Body of pancreas (tissue), 4 donors: ENCODE measurements at regions not wholly inside any gene's neighbourhood (a gene's known extent, or its start where the extent isn't known, plus 50 kb on each side); places are given as distances from the start of the nearest gene placed in this dataset.

Experiments
- ATAC-seq: fragments of 150-250 bp; one replicate; pipeline ENCODE4 v1.9.1; 2016
- DNase-seq, 4 donors: peaks; one replicate each; pipeline ENCODE4 v3.0.0-alpha.2; 2019
- H3K27ac ChIP-seq, 4 donors: fragments of 200-600 bp; sonication (generic); 1 replicate in 3 of 4; 2 replicates in 1 of 4; pipeline versions ENCODE4 v1.5.1 to v1.6.1; 2016 to 2019; ENCODE audit warnings: mild to moderate bottlenecking in 1 of 4, mixed read lengths in 1 of 4, moderate library complexity in 1 of 4
- H3K27me3 ChIP-seq, 2 donors: fragments of 200-600 bp; sonication (generic); one replicate each; pipeline ENCODE4 v1.6.0; 2016; ENCODE audit warnings: mild to moderate bottlenecking in 1 of 2
- H3K36me3 ChIP-seq, 2 donors: fragments of 200-600 bp; sonication (generic); replicated peaks in 1 of 2; 2 replicates each; pipeline ENCODE4 v1.5.1; 2016; ENCODE audit warnings: low read depth in 2 of 2; ENCODE audit not compliant: insufficient read depth in 1 of 2
- H3K4me1 ChIP-seq: fragments of 200-600 bp; sonication (generic); one replicate; pipeline ENCODE4 v1.6.0; 2016
- H3K4me3 ChIP-seq, 2 donors: fragments of 200-600 bp; sonication (generic); 1 replicate in 1 of 2; 2 replicates in 1 of 2; pipeline ENCODE4 v1.5.1; 2016 to 2019
- H3K9me3 ChIP-seq, 3 donors: fragments of 200-600 bp; sonication (generic); 1 replicate in 2 of 3; 2 replicates in 1 of 3; pipeline ENCODE4 v1.5.1; 2016
- POLR2A ChIP-seq, 3 donors: fragments of 450-650 bp; IDR thresholded peaks; one replicate each; pipeline ENCODE4 v1.6.1; 2016; ENCODE audit warnings: antibody characterized with exemption in 3 of 3, mild to moderate bottlenecking in 2 of 3
- WGBS, 2 donors: methylation state at CpG; one replicate each; pipeline ENCODE4 v1.1.5; 2017; 5-methylcytosine and 5-hydroxymethylcytosine counted together
- intact Hi-C: fragments of 100-400 bp; cut with DNase I; formaldehyde crosslinking; loops from one replicate; pipeline ENCODE4 v1.15.1; 2023
- TF ChIP-seq, protein P1 (sequence below), 7 experiments: fragments of 450-650 bp in 4 of 7; fragments of 200-600 bp in 3 of 7; sonication (generic) in 3 of 7; IDR thresholded peaks; one replicate each; pipeline ENCODE4 v1.5.1; 2016 to 2019; ENCODE audit warnings: antibody characterized with exemption in 7 of 7

GRCh38 chr10:42973870-42974692 is 102.8 kb upstream of the RET start:
- no peak overlapping the region for H3K27ac ChIP-seq
- H3K9me3 ChIP-seq: no peaks in the 10 kb centered on the region
- H3K36me3 ChIP-seq: no peaks in the 10 kb centered on the region
- no peaks in the 10 kb centered on the region for H3K4me1 ChIP-seq
- 77 to 83% methylated on average over 8 to 9 of the region's 9 CpGs for WGBS, 2 donors
- TF ChIP-seq, protein P1, sequence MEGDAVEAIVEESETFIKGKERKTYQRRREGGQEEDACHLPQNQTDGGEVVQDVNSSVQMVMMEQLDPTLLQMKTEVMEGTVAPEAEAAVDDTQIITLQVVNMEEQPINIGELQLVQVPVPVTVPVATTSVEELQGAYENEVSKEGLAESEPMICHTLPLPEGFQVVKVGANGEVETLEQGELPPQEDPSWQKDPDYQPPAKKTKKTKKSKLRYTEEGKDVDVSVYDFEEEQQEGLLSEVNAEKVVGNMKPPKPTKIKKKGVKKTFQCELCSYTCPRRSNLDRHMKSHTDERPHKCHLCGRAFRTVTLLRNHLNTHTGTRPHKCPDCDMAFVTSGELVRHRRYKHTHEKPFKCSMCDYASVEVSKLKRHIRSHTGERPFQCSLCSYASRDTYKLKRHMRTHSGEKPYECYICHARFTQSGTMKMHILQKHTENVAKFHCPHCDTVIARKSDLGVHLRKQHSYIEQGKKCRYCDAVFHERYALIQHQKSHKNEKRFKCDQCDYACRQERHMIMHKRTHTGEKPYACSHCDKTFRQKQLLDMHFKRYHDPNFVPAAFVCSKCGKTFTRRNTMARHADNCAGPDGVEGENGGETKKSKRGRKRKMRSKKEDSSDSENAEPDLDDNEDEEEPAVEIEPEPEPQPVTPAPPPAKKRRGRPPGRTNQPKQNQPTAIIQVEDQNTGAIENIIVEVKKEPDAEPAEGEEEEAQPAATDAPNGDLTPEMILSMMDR (IDR thresholded peaks at IDR 0.05): no peak
- no peak for TF ChIP-seq POLR2A (IDR thresholded peaks at IDR 0.05)
- H3K27me3 ChIP-seq: no peaks in the 10 kb centered on the region
- peak in 3 of 4 donors; percentile 1 to 5 (median 3) for DNase-seq
- H3K4me3 ChIP-seq: no peak overlapping the region
- intact Hi-C loops: no loop called here
- no peak for ATAC-seq

GRCh38 chr10:42974693-42975002 is 102.2 kb upstream of the RET start:
- ATAC-seq (no peak), DNase-seq (peak in 2 of 4 donors; percentile 3 to 6)
- no peaks in the 10 kb centered on the region for H3K4me1 ChIP-seq
- H3K9me3 ChIP-seq: no peaks in the 10 kb centered on the region
- H3K27ac ChIP-seq: no peak overlapping the region
- no peaks in the 10 kb centered on the region for H3K36me3 ChIP-seq
- intact Hi-C loops: no loop called here
- H3K4me3 ChIP-seq: no peak overlapping the region
- no peak for TF ChIP-seq POLR2A (IDR thresholded peaks at IDR 0.05)
- TF ChIP-seq, protein P1 (IDR thresholded peaks at IDR 0.05): no peak
- 68 to 81% methylated on average over 3 of the region's 3 CpGs for WGBS, 2 donors
- no peaks in the 10 kb centered on the region for H3K27me3 ChIP-seq

DNA sequence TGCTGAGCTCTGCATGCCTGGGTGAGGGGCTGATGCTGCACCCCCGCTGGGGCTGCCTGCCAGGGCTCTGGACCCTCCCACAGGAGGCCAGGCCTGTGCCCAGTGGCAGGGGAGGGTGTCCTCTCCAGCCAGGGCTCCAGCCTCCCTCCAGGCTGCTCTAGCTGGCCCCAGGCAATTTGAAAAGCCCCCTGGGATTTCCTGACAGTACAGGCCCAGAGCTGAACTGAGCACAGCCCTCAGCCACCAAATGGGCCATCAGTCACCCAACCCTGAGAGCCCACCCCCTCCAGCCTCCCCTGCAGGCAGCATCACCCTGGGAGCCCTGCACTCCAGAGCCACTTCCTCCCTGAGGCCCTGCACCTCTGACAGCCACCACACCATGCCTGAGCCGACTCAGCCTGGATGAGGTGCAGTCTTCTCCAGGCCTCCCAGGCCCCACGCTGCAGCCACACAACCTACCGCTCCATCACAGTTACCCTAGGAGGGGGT is 101.8 kb upstream of the RET start:
- Histone ChIP-seq H3K36me3 (no peaks in the 10 kb centered on the region), H3K27me3 (no peaks in the 10 kb centered on the region), H3K4me3 (no peak overlapping the region), H3K4me1 (no peaks in the 10 kb centered on the region), H3K27ac (no peak overlapping the region), H3K9me3 (no peaks in the 10 kb centered on the region)
- intact Hi-C loops: no loop called here
- 70 to 80% methylated on average over 1 to 4 of the region's 4 CpGs for WGBS, 2 donors
- DNase-seq (peak in 3 of 4 donors; percentile 3 to 6 (median 4)), ATAC-seq (no peak)
- TF ChIP-seq, protein P1 (IDR thresholded peaks at IDR 0.05): no peak
- no peak for TF ChIP-seq POLR2A (IDR thresholded peaks at IDR 0.05)

DNA sequence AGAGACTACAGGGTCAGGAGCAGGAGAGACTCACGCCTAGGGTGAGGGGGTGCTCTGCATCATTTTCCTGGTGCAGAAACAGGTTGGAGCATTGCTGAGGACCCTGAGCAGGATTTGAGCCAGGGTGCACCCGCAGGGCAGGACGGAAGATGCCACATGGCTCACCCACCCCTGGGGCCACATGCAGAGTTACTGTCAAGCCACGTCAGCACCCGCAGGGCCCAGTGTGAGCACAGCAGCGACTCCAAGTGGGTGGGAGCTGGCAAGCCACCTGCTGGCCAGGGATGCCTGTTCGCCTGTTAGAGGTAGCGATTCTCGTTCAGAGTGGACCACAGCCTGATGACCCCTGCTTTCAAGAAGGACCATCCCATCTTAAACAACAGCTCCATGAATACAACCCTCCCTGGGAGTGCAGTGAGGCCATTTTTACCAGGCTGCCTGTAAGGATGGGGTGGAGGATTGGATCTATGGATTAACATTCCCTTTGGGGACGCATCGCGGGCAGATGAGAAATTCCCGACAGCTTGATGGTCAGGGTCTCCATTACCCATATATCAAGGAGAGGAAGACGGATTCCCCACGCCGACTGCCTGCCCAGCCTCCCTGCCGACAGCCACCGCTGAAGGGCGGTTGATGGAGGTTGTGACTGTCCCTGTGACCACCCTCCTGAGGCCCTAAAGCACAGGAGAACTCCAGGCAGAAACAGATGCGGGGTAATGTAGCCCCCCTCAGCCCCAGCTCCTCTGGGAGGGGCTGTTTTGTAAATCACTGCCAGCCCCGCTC is 101.1 kb upstream of the RET start:
- no peak overlapping the region for H3K4me3 ChIP-seq
- no peaks in the 10 kb centered on the region for H3K9me3 ChIP-seq
- H3K27me3 ChIP-seq: no peaks in the 10 kb centered on the region
- H3K36me3 ChIP-seq: no peaks in the 10 kb centered on the region
- no peaks in the 10 kb centered on the region for H3K4me1 ChIP-seq
- H3K27ac ChIP-seq: no peak overlapping the region
- ATAC-seq (no peak), DNase-seq (peak; percentile 0 to 6 (median 3))
- TF ChIP-seq POLR2A (IDR thresholded peaks at IDR 0.05): no peak
- TF ChIP-seq, protein P1 (IDR thresholded peaks at IDR 0.05): no peak
- WGBS, 2 donors: 73 to 87% methylated on average over 14 to 20 of the region's 21 CpGs
- intact Hi-C loops: no loop called here
